ENCODE measurements at regions not wholly inside any gene's neighbourhood (a gene's known extent, or its start where the extent isn't known, plus 50 kb on each side); places are given as distances from the start of the nearest gene placed in this dataset.
"Not testable (repeated sequence)": the region's sequence is repeated elsewhere in the genome, so short reads cannot be mapped to it uniquely, and the experiment has no call there.

DNA sequence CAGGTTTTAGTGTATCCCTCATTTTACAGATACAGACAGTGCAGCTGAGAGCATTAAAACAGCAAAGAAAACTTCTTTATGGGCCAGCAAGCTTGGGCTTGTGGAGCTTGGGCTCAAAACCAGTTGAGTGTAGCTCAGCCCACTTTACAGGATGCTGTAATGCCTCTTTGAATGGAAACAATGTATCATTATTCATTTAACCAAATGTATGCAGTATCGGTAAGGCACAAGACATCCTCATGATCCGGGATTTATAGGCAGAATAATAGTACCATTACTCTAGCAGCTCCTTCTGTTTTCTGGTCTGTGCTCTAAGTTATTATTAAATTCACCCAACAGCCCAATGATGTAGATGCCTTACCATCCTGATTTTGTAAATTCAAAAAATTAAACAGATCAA, 575.1 kb upstream of the CDH7 start:
- TF ChIP-seq EZH2phosphoT487 (IDR thresholded peaks at IDR 0.05; ENCODE audit: low read depth, severe bottlenecking, unreplicated experiment) (no peak), EZH2 (IDR thresholded peaks at IDR 0.05; ENCODE audit: borderline replicate concordance) (no peak)
- TF ChIP-seq, protein P1, sequence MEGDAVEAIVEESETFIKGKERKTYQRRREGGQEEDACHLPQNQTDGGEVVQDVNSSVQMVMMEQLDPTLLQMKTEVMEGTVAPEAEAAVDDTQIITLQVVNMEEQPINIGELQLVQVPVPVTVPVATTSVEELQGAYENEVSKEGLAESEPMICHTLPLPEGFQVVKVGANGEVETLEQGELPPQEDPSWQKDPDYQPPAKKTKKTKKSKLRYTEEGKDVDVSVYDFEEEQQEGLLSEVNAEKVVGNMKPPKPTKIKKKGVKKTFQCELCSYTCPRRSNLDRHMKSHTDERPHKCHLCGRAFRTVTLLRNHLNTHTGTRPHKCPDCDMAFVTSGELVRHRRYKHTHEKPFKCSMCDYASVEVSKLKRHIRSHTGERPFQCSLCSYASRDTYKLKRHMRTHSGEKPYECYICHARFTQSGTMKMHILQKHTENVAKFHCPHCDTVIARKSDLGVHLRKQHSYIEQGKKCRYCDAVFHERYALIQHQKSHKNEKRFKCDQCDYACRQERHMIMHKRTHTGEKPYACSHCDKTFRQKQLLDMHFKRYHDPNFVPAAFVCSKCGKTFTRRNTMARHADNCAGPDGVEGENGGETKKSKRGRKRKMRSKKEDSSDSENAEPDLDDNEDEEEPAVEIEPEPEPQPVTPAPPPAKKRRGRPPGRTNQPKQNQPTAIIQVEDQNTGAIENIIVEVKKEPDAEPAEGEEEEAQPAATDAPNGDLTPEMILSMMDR (IDR thresholded peaks at IDR 0.05; ENCODE audit: poor library complexity) = no peak

DNA sequence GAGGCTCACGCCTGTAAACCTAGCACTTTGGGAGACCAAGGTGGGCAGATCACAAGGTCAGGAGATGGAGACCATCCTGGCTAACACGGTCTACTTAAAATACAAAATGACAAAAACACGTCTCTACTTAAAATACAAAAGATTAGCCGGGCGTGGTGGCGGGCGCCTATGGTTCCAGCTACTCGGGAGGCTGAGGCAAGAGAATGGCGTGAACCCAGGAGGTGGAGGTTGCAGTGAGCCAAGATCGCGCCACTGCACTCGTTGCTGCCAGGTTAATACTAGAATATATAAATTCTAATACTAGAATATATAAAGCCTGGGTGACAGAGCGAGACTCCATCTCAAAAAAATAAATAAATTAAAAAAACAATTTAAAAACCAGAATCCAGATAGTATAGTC, 588.7 kb upstream of the CDH7 start:
- not testable (repeated sequence) for H3K9me3 ChIP-seq (ENCODE audit: low read depth); H2AFZ ChIP-seq; H3K9me2 ChIP-seq (replicated peaks; ENCODE audit: insufficient read depth); H3K4me3 ChIP-seq; H3K79me2 ChIP-seq; H4K20me1 ChIP-seq (ENCODE audit: insufficient read depth, poor library complexity, severe bottlenecking); H3K36me3 ChIP-seq (replicated peaks; ENCODE audit: insufficient read depth, low read depth); DNase-seq (ENCODE audit: low spot score); H3K4me2 ChIP-seq; H3K27ac ChIP-seq; H3K4me1 ChIP-seq (ENCODE audit: insufficient read depth); H3K27me3 ChIP-seq
- WGBS (ENCODE audit: low lambda C conversion rate, missing lambda C conversion rate) = 97% methylated on average over 13 of the region's 13 CpGs

More for the DNA sequence above, 575.1 kb upstream of the CDH7 start:
- Histone ChIP-seq H3K4me2 (no peak overlapping the region), H3K27ac (no peak overlapping the region), H3K4me3 (no peak overlapping the region), H3K9me2 (replicated peaks; ENCODE audit: insufficient read depth) (no peaks in the 10 kb centered on the region), H3K27me3 (no peaks in the 10 kb centered on the region), H3K79me2 (no peaks in the 10 kb centered on the region), H3K9me3 (ENCODE audit: low read depth) (no peaks in the 10 kb centered on the region), H3K4me1 (ENCODE audit: insufficient read depth) (no peaks in the 10 kb centered on the region), H3K36me3 (replicated peaks; ENCODE audit: insufficient read depth, low read depth) (no peaks in the 10 kb centered on the region), H2AFZ (no peak overlapping the region), H4K20me1 (ENCODE audit: insufficient read depth, poor library complexity, severe bottlenecking) (no peaks in the 10 kb centered on the region)
- no peak for DNase-seq (ENCODE audit: low spot score)
- 94% methylated on average over 2 of the region's 2 CpGs for WGBS (ENCODE audit: low lambda C conversion rate, missing lambda C conversion rate)

DNA sequence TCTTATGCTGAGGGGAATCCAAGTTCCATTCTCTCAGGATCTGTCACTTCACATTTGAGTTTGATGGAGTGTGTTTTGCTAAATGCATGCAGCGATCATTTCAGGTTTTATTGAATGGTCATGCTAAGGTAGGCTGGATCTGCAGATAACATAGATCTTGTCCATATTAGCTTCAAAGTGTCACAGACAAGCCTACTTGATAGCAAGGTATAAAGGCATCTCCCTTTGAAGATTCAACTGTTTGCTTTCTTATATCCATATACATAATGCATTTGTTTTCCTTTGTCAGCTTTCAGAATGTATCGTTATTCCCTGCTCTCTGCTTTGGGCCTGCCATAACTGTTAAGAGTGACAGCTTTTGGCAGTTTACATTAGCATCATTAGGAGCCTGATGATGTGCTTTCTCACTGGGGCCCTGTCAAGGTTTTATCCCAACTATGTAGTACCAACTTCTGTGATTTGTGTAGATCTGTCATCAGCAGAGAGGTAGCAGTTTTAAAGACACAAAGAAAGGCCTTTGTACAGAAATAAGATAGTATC, 604.3 kb upstream of the CDH7 start:
- Histone ChIP-seq H3K27me3 (no peaks in the 10 kb centered on the region), H3K4me3 (no peak overlapping the region), H3K27ac (no peak overlapping the region), H4K20me1 (ENCODE audit: insufficient read depth, poor library complexity, severe bottlenecking) (no peaks in the 10 kb centered on the region), H3K79me2 (no peaks in the 10 kb centered on the region), H3K36me3 (replicated peaks; ENCODE audit: insufficient read depth, low read depth) (no peaks in the 10 kb centered on the region), H3K9me2 (replicated peaks; ENCODE audit: insufficient read depth) (no peaks in the 10 kb centered on the region), H3K9me3 (ENCODE audit: low read depth) (no peaks in the 10 kb centered on the region), H2AFZ (no peak overlapping the region), H3K4me1 (ENCODE audit: insufficient read depth) (no peaks in the 10 kb centered on the region), H3K4me2 (no peak overlapping the region)
- TF ChIP-seq EZH2phosphoT487 (IDR thresholded peaks at IDR 0.05; ENCODE audit: low read depth, severe bottlenecking, unreplicated experiment) (no peak), EZH2 (IDR thresholded peaks at IDR 0.05; ENCODE audit: borderline replicate concordance) (no peak)
- TF ChIP-seq, protein P1 (IDR thresholded peaks at IDR 0.05; ENCODE audit: poor library complexity) = no peak
- 86% methylated on average over 2 of the region's 2 CpGs for WGBS (ENCODE audit: low lambda C conversion rate, missing lambda C conversion rate)
- no peak for DNase-seq (ENCODE audit: low spot score)

DNA sequence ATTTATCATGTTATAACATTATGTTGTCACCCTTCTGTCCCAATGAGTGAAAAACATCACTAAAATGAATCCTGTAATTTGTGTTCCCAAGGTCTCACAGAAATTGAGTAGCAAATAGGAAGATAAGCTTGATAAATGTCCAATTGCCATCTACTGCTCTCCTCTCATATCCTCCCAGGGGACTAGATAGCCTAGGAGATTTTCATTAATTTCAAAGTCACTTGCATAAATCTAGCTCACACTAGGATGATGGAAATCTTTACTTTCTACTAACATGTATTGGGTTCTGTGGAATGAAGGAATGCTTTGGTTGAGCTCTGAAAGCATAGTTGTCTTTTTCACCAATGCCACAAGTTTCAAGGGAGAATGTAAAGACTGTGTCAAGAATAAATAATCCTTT, 605.5 kb upstream of the CDH7 start:
- Histone ChIP-seq H3K9me2 (replicated peaks; ENCODE audit: insufficient read depth) (no peaks in the 10 kb centered on the region), H3K9me3 (ENCODE audit: low read depth) (no peaks in the 10 kb centered on the region), H3K27me3 (no peaks in the 10 kb centered on the region), H3K27ac (no peak overlapping the region), H3K4me1 (ENCODE audit: insufficient read depth) (no peaks in the 10 kb centered on the region), H3K79me2 (no peaks in the 10 kb centered on the region), H3K36me3 (replicated peaks; ENCODE audit: insufficient read depth, low read depth) (no peaks in the 10 kb centered on the region), H2AFZ (no peak overlapping the region), H4K20me1 (ENCODE audit: insufficient read depth, poor library complexity, severe bottlenecking) (no peaks in the 10 kb centered on the region), H3K4me2 (no peak overlapping the region), H3K4me3 (no peak overlapping the region)
- no peak for DNase-seq (ENCODE audit: low spot score)
- TF ChIP-seq EZH2 (IDR thresholded peaks at IDR 0.05; ENCODE audit: borderline replicate concordance) (no peak), EZH2phosphoT487 (IDR thresholded peaks at IDR 0.05; ENCODE audit: low read depth, severe bottlenecking, unreplicated experiment) (no peak)
- TF ChIP-seq, protein P1 (IDR thresholded peaks at IDR 0.05; ENCODE audit: poor library complexity) = no peak

Data from hepatocyte (in vitro differentiated cells).